ENCODE measurements at regions not wholly inside any gene's neighbourhood (a gene's known extent, or its start where the extent isn't known, plus 50 kb on each side); places are given as distances from the start of the nearest gene placed in this dataset.
"Not testable (repeated sequence)": the region's sequence is repeated elsewhere in the genome, so short reads cannot be mapped to it uniquely, and the experiment has no call there.

GRCh38 chr1:30361890-30362602 is 361.3 kb downstream of the MATN1 start:
- DNase-seq = not testable (repeated sequence)

GRCh38 chr1:30360753-30361152 is 362.6 kb downstream of the MATN1 start:
- no peak for DNase-seq

- DNase-seq = no peak
These were observed 363.1 kb downstream of the MATN1 start for GRCh38 chr1:30360281-30360680.

GRCh38 chr1:30359539-30360220 is 363.7 kb downstream of the MATN1 start:
- no peak for DNase-seq

GRCh38 chr1:30358500-30358899 is 364.9 kb downstream of the MATN1 start:
- DNase-seq = no peak

GRCh38 chr1:30356839-30357238 is 366.5 kb downstream of the MATN1 start:
- no peak for DNase-seq

- no peak for DNase-seq
These were observed 369.0 kb downstream of the MATN1 start for GRCh38 chr1:30354410-30354809.

- DNase-seq = no peak
These were observed 369.7 kb downstream of the MATN1 start for GRCh38 chr1:30353637-30354036.

- DNase-seq = no peak
These were observed 375.2 kb downstream of the MATN1 start for GRCh38 chr1:30348147-30348546.

GRCh38 chr1:30345491-30346130 is 377.8 kb downstream of the MATN1 start:
- no peak for DNase-seq

- DNase-seq = no peak
These were observed 379.8 kb downstream of the MATN1 start for GRCh38 chr1:30343562-30343961.

- no peak for DNase-seq
These were observed 380.7 kb downstream of the MATN1 start for GRCh38 chr1:30342535-30343141.

- no peak for DNase-seq
These were observed 382.5 kb downstream of the MATN1 start for GRCh38 chr1:30340934-30341333.

- DNase-seq = no peak
These were observed 383.5 kb downstream of the MATN1 start for GRCh38 chr1:30339866-30340265.

- DNase-seq = no peak
These were observed 384.6 kb downstream of the MATN1 start for GRCh38 chr1:30338765-30339164.

- DNase-seq = no peak
These were observed 386.1 kb downstream of the MATN1 start for GRCh38 chr1:30337324-30337620.

- DNase-seq = no peak
These were observed 386.6 kb downstream of the MATN1 start for GRCh38 chr1:30336550-30337323.

GRCh38 chr1:30335997-30336390 is 387.4 kb downstream of the MATN1 start:
- DNase-seq = peak in 2 of 3 donors; percentile 9 to 14

GRCh38 chr1:30335389-30335996 is 387.9 kb downstream of the MATN1 start:
- peak in 1 of 3 donors; percentile 13 for DNase-seq

GRCh38 chr1:30334767-30335166 is 388.6 kb downstream of the MATN1 start:
- DNase-seq = no peak
